GM21825 (cell line): ENCODE measurements at regions not wholly inside any gene's neighbourhood (a gene's known extent, or its start where the extent isn't known, plus 50 kb on each side); places are given as distances from the start of the nearest gene placed in this dataset.

Experiments
- ATAC-seq: cut with Tn5 transposase; IDR thresholded peaks from one replicate; pipeline ENCODE4 v1.9.1; 2021; ENCODE audit warnings: mild to moderate bottlenecking, moderate library complexity; ENCODE audit not compliant: unreplicated experiment

GRCh38 chr6:140044626-140045025, 670.2 kb upstream of the CITED2 start:
- ATAC-seq: no peak

GRCh38 chr6:140043762-140044378, 669.4 kb upstream of the CITED2 start:
- ATAC-seq: no peak

- ATAC-seq: no peak
Observed at GRCh38 chr6:140043357-140043756, 668.9 kb upstream of the CITED2 start.

DNA sequence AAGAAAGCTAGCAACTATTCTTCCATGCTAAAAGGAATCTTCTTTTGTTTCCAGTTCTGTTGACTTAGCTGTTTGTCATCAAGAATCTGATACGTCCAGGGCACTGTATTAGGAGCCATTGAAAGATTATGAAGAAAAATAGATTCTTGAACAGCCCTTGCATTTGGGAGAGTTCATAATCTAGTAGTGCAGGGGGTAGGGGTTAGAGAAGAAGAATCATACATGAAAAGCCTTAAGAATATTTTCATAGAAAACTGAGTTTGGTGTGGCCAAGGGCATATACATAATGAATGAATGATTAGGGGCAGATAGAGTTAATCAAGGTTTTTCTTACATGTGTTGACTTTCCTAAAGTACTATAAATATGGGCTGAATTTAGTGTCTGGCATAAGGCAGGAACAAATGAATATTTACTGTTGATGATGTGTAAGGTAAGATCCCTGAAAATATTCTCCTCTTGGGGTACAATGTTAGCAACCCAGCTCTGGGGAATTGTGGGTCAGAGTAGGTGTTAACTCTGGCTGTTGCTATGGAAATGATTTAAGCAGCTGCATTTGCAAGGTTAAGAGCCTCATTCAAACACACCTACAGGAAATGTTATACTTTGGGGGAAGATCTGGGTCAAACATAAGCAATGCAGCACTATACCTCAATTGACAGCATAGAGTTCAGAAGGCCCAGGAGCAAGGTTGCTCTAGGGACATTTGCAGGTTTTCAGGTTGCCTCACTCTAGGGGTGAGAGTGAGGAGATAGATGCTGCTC, 667.3 kb upstream of the CITED2 start:
- no peak for ATAC-seq

DNA sequence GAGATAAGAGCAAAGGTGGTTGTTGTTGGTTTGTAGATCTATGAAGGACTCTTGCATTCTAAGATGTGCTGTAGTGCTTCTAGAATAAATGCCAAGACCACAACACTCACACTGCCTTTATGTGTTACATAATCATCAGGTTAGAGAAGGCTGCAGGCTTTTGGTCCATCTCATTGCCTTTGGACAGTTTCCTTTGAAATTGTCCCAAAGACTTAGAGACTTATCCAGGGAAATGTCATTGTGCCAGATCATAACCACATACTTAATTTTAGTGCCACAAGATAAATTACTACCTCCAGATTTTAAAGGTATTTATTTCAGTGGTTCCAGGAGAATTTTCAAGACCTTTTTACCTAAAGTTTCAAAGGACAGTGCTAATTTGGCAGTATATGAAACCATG, 666.6 kb upstream of the CITED2 start:
- no peak for ATAC-seq

DNA sequence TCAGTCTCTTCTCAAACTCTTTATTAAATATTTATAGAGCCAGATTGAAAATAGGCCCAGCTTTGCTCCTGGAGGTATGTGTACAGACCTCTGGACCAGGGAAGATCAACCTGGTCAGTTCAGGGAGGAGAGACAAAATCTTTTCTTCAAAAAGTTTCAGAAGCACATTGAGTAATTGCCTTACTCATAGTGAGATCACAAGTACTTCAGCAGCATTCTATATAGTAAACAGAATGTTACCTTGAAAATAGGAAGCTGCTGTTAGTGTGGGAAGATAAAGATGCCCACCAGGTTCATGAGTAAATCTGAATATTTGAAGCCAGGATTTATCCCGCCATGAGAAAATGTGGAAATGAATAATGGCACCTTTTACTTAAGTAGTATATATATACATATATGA, 665.9 kb upstream of the CITED2 start:
- no peak for ATAC-seq

DNA sequence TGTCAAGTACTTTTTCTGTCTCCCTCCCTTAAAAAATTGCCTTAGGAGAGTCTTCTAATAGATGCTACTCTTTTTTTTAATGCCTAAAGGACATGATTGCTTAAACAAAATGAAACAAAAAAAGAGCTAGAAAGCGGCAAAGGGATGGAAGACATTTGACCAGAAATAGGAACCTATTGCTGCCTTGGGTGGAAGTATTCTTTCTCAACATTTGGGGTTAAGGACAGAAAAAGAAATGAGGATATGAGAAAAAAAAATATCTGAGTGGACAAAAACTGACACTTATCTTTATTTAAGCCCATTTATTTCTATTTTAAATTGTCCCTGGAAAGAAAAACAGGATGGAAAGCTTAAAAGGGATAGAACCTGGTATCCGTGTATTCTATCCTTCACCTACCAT, 664.9 kb upstream of the CITED2 start:
- no peak for ATAC-seq

- no peak for ATAC-seq
Observed at GRCh38 chr6:140036196-140036595, 661.7 kb upstream of the CITED2 start.

DNA sequence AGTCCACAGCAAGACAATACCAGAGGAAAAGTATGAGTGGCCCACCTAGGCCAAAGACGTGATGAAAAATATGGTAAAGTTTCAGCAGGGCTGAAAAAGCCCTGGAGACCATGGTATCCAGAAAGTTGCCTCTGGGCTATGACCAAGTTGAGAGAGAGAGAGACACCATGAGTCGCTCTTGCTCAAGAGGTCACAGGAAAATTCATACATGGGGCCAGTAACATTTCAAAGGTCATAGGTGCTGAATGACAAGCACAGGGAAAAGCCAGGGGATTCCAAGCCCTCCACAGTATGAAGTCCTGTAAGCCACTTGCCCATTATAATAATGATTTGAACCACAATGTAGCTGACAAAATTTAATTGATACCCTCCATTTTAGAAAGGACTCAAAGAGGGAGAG, 657.7 kb upstream of the CITED2 start:
- ATAC-seq: no peak

DNA sequence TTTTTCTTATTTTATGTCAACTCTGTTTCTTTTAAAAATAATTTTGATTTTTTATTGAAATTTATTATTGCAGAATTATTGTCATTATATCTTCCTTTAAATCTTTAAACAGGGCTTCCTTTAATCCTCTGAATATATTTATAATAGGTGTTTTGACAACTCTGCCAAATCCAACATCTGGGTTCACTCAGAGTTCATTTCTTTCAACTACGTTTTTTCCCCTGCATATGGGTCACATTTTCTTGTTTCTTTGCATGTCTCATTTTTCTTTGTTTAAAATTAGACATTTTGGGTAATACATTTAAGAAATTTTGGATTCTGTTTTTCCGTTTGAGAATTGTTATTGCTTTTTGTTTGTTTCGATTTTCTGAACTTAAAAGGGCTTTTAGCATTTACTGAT, 655.1 kb upstream of the CITED2 start:
- no peak for ATAC-seq

- no peak for ATAC-seq
Observed at GRCh38 chr6:140027219-140027618, 652.8 kb upstream of the CITED2 start.

DNA sequence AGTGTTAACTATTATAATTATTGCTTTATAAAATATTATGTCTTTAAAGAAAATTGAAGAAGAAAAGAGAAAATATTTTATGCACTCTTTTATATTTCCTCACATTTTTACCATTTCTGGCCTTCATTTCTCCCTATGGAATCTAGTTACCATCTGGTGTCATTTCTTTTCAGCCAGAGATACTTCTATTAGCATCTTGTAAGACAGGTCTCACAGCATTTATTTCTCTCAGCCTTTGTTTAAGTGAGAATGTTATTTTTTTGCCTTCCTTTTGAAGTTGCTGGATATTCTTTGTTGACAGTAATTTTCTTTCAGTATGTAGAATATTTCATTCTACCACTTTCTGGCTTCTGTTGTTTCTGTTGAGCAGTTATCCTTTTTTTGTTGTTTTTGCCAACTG, 652.1 kb upstream of the CITED2 start:
- no peak for ATAC-seq

- ATAC-seq: no peak
Observed at GRCh38 chr6:140025171-140025570, 650.7 kb upstream of the CITED2 start.

GRCh38 chr6:140020207-140020791, 645.9 kb upstream of the CITED2 start:
- no peak for ATAC-seq

DNA sequence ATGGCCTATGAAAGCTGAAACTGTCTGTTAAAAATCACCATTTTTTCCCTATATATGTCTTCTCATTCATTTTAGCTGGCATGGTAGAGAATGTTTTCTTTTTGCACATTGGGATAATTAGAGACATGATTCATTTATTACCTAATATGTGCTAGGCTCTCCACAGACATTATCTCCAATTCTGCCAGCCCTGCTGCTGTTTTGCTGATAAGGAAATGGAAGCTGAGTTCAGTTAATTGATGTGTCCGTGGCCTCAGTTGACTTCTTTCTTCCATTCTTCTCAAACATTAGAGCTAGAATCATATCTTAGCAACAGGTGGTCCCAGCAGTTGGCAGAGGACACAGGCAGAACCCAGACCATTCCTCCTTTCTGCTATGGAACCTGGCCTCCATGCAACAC, 644.1 kb upstream of the CITED2 start:
- ATAC-seq: no peak

- ATAC-seq: no peak
Observed at GRCh38 chr6:140017470-140017869, 643.0 kb upstream of the CITED2 start.

DNA sequence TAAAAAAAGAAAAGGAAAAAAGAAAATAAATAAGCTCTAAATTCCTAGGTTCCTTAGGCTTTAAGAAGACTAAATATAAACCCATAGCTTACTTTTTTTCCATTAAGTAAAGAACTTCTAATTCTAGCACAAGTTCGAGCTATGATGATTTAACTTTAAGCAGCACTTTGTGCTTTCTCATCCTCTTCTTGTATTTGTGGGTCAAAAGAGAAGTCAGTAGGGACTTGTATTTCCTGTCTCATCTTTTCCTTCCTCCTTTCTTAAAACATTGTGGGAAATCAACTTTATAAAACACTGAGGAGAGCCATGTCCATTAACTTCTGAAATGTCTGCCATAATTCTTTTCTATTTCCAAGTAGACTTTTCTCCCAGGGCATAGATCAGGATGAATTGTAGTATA, 637.7 kb upstream of the CITED2 start:
- ATAC-seq: no peak

GRCh38 chr6:140011537-140011936, 637.1 kb upstream of the CITED2 start:
- no peak for ATAC-seq

- ATAC-seq: no peak
Observed at GRCh38 chr6:140009286-140009685, 634.8 kb upstream of the CITED2 start.

GRCh38 chr6:140007525-140007924, 633.1 kb upstream of the CITED2 start:
- ATAC-seq: no peak

- no peak for ATAC-seq
Observed at GRCh38 chr6:140003217-140003616, 628.8 kb upstream of the CITED2 start.

DNA sequence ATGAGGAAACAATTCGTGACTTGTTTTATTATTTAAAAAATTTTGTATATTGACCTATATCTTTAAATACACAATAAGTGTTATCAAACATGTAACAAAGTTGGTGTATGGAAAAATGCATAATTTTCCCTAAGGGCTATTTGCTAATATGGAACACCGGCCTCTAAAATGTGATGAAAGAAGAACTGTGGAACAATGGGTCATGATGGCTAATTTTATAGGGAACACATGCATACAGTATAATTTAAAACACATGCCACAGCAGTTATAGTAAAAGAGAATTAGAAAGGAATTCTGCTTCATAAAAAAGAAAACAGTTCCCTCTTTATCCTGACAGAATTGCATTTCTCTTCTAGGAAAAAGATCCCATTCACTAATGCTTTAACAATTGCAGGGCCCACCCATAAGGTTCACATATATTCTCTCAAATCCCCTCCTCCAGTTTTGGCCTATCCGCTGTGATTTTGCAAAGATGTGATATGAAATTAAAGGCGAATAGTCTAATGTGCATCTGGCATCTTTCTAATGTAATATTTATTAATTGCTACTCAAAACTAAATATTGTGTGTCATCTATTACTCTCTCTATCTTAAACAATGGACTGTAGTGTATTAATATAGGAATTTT, 628.1 kb upstream of the CITED2 start:
- ATAC-seq: no peak
